Neural cell (in vitro differentiated cells): ENCODE measurements at regions not wholly inside any gene's neighbourhood (a gene's known extent, or its start where the extent isn't known, plus 50 kb on each side); places are given as distances from the start of the nearest gene placed in this dataset.
A peak's percentile ranks its signal among the peaks of the same experiment; 100 is the strongest.

Experiments used
- H2AFZ ChIP-seq: fragments of 200-600, 300-800 bp; sonication (generic), shearing (Covaris generic); 2 replicates; pipeline ENCODE4 v1.6.0; 2014; ENCODE audit warnings: low read depth, mild to moderate bottlenecking, antibody characterized with exemption, low read length, moderate library complexity
- H3F3A ChIP-seq: fragments of 200-600 bp; shearing (Covaris generic); 2 replicates; pipeline ENCODE4 v1.6.1; 2016; ENCODE audit warnings: mild to moderate bottlenecking, moderate library complexity, mixed read lengths, antibody characterized with exemption, low read length; ENCODE audit not compliant: insufficient read depth, poor library complexity, severe bottlenecking
- H3K27ac ChIP-seq: fragments of 200-600, 300-800 bp; sonication (generic), shearing (Covaris generic); 2 replicates; pipeline ENCODE4 v1.5.1; 2014; ENCODE audit warnings: mild to moderate bottlenecking, low read length, moderate library complexity
- H3K27me3 ChIP-seq: fragments of 300-800, 200-600 bp; sonication (generic), shearing (Covaris generic); 2 replicates; pipeline ENCODE4 v1.6.0; 2014; ENCODE audit warnings: mild to moderate bottlenecking, low read depth, low read length, moderate library complexity; ENCODE audit not compliant: insufficient read depth
- H3K36me3 ChIP-seq: fragments of 300-800, 200-600 bp; sonication (generic), shearing (Covaris generic); 2 replicates; pipeline ENCODE4 v1.5.1; 2014; ENCODE audit warnings: mild to moderate bottlenecking, antibody characterized with exemption, low read length, moderate library complexity; ENCODE audit not compliant: insufficient read depth
- H3K4me2 ChIP-seq: fragments of 300-800, 200-600 bp; sonication (generic), shearing (Covaris generic); 2 replicates; pipeline ENCODE4 v1.6.0; 2014; ENCODE audit warnings: mild to moderate bottlenecking, low read length
- H3K4me3 ChIP-seq: fragments of 300-800, 200-600 bp; sonication (generic), shearing (Covaris generic); 2 replicates; pipeline ENCODE4 v1.5.1; 2014; ENCODE audit warnings: mild to moderate bottlenecking, low read length, moderate library complexity
- H3K79me2 ChIP-seq: fragments of 200-600 bp; shearing (Covaris generic); replicated peaks from 2 replicates; pipeline ENCODE4 v1.6.0; 2014; ENCODE audit warnings: mild to moderate bottlenecking, low read length, moderate library complexity; ENCODE audit not compliant: insufficient read depth
- H3K9ac ChIP-seq: fragments of 300-800, 200-600 bp; sonication (generic), shearing (Covaris generic); 2 replicates; pipeline ENCODE4 v1.6.1; 2016; ENCODE audit warnings: mild to moderate bottlenecking, low read length, mixed read lengths
- H3K9me2 ChIP-seq: fragments of 200-600 bp; shearing (Covaris generic); 2 replicates; pipeline ENCODE4 v1.6.1; 2016; ENCODE audit warnings: mild to moderate bottlenecking, low read length, mixed read lengths; ENCODE audit not compliant: insufficient read depth
- H3K9me3 ChIP-seq: fragments of 200-600, 300-800 bp; sonication (generic), shearing (Covaris generic); 2 replicates; pipeline ENCODE4 v1.6.1; 2016; ENCODE audit warnings: mild to moderate bottlenecking, mixed run types, low read length, moderate library complexity, mixed read lengths
- H4K20me1 ChIP-seq: fragments of 200-600 bp; shearing (Covaris generic); 2 replicates; pipeline ENCODE4 v1.6.1; 2016; ENCODE audit warnings: mild to moderate bottlenecking, mixed run types; ENCODE audit not compliant: insufficient read depth
- CTCF ChIP-seq: fragments of 450-650 bp; IDR thresholded peaks from 2 replicates; pipeline ENCODE4 v1.5.1; 2014; ENCODE audit warnings: antibody characterized with exemption, mild to moderate bottlenecking, moderate library complexity; ENCODE audit not compliant: poor library complexity, severe bottlenecking
- EP300 ChIP-seq: fragments of 450-650 bp; conservative IDR thresholded peaks from 2 replicates; pipeline ENCODE4 v1.6.1; 2014; ENCODE audit warnings: antibody characterized with exemption, mild to moderate bottlenecking, moderate library complexity; ENCODE audit not compliant: poor library complexity, severe bottlenecking
- EZH2 ChIP-seq: fragments of 200-600, 300-800 bp; shearing (Covaris generic), sonication (generic); IDR thresholded peaks from 2 replicates; pipeline ENCODE4 v1.6.1; 2014; ENCODE audit warnings: antibody characterized with exemption, low read length, borderline replicate concordance, mild to moderate bottlenecking; ENCODE audit not compliant: insufficient read depth, poor library complexity, severe bottlenecking
- MXI1 ChIP-seq: fragments of 450-650 bp; conservative IDR thresholded peaks from 2 replicates; pipeline ENCODE4 v1.6.1; 2014; ENCODE audit warnings: antibody characterized with exemption, mild to moderate bottlenecking; ENCODE audit not compliant: poor library complexity, severe bottlenecking
- POLR2AphosphoS5 ChIP-seq: IDR thresholded peaks from 2 replicates; pipeline ENCODE4 v1.6.1; 2012
- RAD21 ChIP-seq: fragments of 450-650 bp; conservative IDR thresholded peaks from 2 replicates; pipeline ENCODE4 v1.6.1; 2014; ENCODE audit warnings: antibody characterized with exemption, mild to moderate bottlenecking, moderate library complexity
- REST ChIP-seq: IDR thresholded peaks from 2 replicates; pipeline ENCODE4 v1.6.1; 2012; ENCODE audit warnings: borderline replicate concordance
- SMC3 ChIP-seq: fragments of 450-650 bp; conservative IDR thresholded peaks from 2 replicates; pipeline ENCODE4 v1.6.1; 2014; ENCODE audit warnings: antibody characterized with exemption, mild to moderate bottlenecking, moderate library complexity; ENCODE audit not compliant: poor library complexity
- TAF1 ChIP-seq: IDR thresholded peaks from 2 replicates; pipeline ENCODE4 v1.6.1; 2012; ENCODE audit warnings: low read depth

GRCh38 chr5:152277936-152278335 is 127.1 kb downstream of the NMUR2 start:
- no peak overlapping the region for H3K27ac ChIP-seq
- TF ChIP-seq TAF1: no peak

GRCh38 chr5:152274224-152274623 is 130.9 kb downstream of the NMUR2 start:
- no peaks in the 10 kb centered on the region for H3K9me3 ChIP-seq
- no peaks in the 10 kb centered on the region for H4K20me1 ChIP-seq
- H3K36me3 ChIP-seq: no peaks in the 10 kb centered on the region
- no peaks in the 10 kb centered on the region for H3K79me2 ChIP-seq
- no peaks in the 10 kb centered on the region for H3F3A ChIP-seq
- H2AFZ ChIP-seq: no peak overlapping the region
- no peak overlapping the region for H3K4me3 ChIP-seq
- TF ChIP-seq MXI1 (no peak), RAD21 (no peak), EP300 (no peak), CTCF (no peak), POLR2AphosphoS5 (no peak), TAF1 (no peak), SMC3 (no peak), EZH2 (no peak), REST (no peak)
- H3K27me3 ChIP-seq: no peaks in the 10 kb centered on the region
- no peak overlapping the region for H3K27ac ChIP-seq
- H3K9me2 ChIP-seq: no peaks in the 10 kb centered on the region
- no peak overlapping the region for H3K4me2 ChIP-seq
- no peak overlapping the region for H3K9ac ChIP-seq

More at GRCh38 chr5:152277936-152278335, 127.1 kb downstream of the NMUR2 start:
- no peaks in the 10 kb centered on the region for H3K9me3 ChIP-seq
- no peak overlapping the region for H3K9ac ChIP-seq
- no peaks in the 10 kb centered on the region for H3K79me2 ChIP-seq
- no peaks in the 10 kb centered on the region for H3K27me3 ChIP-seq
- no peak overlapping the region for H3K4me3 ChIP-seq
- H3F3A ChIP-seq: no peaks in the 10 kb centered on the region
- no peaks in the 10 kb centered on the region for H4K20me1 ChIP-seq
- H3K36me3 ChIP-seq: no peaks in the 10 kb centered on the region
- no peaks in the 10 kb centered on the region for H3K9me2 ChIP-seq
- H3K4me2 ChIP-seq: no peak overlapping the region
- H2AFZ ChIP-seq: no peak overlapping the region

DNA sequence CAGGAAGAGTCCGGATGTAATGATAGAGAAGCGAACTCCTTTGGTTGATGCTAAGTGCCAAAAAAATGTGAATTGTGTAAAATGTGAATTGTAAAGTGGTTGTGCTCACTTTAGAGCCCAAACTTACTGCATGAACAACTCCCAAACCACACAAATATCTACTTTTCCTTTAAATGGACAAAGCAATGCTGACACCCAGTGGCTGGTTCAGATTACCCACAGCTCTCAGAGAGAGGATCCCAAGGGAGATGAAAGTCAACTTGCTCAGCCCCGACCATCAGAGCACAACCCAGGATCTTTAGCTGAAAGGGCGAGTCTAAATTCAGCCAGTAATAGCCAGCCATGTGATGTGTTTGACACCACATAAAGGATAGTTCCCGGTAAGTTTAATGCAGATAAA is 133.7 kb downstream of the NMUR2 start:
- Histone ChIP-seq H3K27ac (no peak overlapping the region), H3K4me3 (no peak overlapping the region), H3K4me2 (no peak overlapping the region), H3K27me3 (no peaks in the 10 kb centered on the region), H3K9me2 (no peaks in the 10 kb centered on the region), H3F3A (no peaks in the 10 kb centered on the region), H3K9me3 (no peaks in the 10 kb centered on the region), H3K79me2 (no peaks in the 10 kb centered on the region), H3K36me3 (no peaks in the 10 kb centered on the region), H4K20me1 (no peaks in the 10 kb centered on the region), H3K9ac (no peak overlapping the region), H2AFZ (no peak overlapping the region)
- TF ChIP-seq CTCF (peak; percentile 41), MXI1 (no peak), SMC3 (peak; percentile 37), RAD21 (peak; percentile 52)
